Right atrium auricular region (tissue), 2 donors: ENCODE measurements at regions not wholly inside any gene's neighbourhood (a gene's known extent, or its start where the extent isn't known, plus 50 kb on each side); places are given as distances from the start of the nearest gene placed in this dataset.

ENCODE experiments used
- DNase-seq: peaks from one replicate; pipeline ENCODE4 v3.0.0-alpha.2; 2019; ENCODE audit warnings: low spot score
- H3K27ac ChIP-seq, 2 donors: fragments of 200-600 bp; sonication (generic); 1 replicate in 1 of 2; 2 replicates in 1 of 2; pipeline ENCODE4 v1.5.1; 2016 to 2019
- H3K27me3 ChIP-seq, 2 donors: fragments of 200-600 bp; sonication (generic); one replicate each; pipeline versions ENCODE4 v1.5.1 to v1.6.0; 2017 to 2019
- H3K36me3 ChIP-seq: fragments of 200-600 bp; sonication (generic); one replicate; pipeline ENCODE4 v1.5.1; 2016
- H3K4me1 ChIP-seq, 2 donors: fragments of 200-600 bp; sonication (generic); one replicate each; pipeline versions ENCODE4 v1.5.1 to v1.6.0; 2017 to 2019
- H3K4me3 ChIP-seq, 2 donors: fragments of 200-600 bp; sonication (generic); 1 replicate in 1 of 2; 2 replicates in 1 of 2; pipeline ENCODE4 v1.5.1; 2017 to 2019; ENCODE audit warnings: mild to moderate bottlenecking in 1 of 2, moderate library complexity in 1 of 2
- H3K9me3 ChIP-seq, 2 donors: fragments of 200-600 bp; sonication (generic); one replicate each; pipeline ENCODE4 v1.5.1; 2019
- TF ChIP-seq, protein P1 (sequence below), 2 donors: fragments of 200-600 bp; sonication (generic); IDR thresholded peaks; one replicate each; pipeline ENCODE4 v1.5.1; 2019; ENCODE audit warnings: antibody characterized with exemption in 2 of 2

DNA sequence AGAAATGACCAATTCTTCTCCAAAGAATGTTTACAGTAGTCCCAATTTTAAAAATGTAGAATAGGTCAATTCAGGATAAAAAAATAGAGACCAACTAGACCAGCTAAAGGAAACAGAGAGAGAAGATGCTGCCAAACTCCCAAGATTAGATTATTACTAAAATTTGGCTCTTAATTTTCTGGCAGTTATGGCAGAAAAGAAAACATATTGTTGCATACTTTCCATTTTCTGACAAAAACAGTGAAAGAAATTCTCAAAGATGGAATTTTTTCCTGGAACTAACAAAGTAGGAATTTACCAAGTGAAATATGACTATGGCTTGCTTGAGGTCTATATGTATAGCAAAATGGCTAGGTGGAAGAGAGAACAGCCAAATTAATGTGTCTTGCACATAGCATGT is 138.3 kb upstream of the STK17B start:
- peaks cover 19% of the 10 kb centered on the region for H3K36me3 ChIP-seq
- no peaks in the 10 kb centered on the region for H3K27me3 ChIP-seq
- H3K4me3 ChIP-seq, result no peak overlapping the region
- peaks cover 0 to 14% of the 10 kb centered on the region in 2 donors for H3K4me1 ChIP-seq
- H3K9me3 ChIP-seq, result no peaks in the 10 kb centered on the region
- no peak overlapping the region for H3K27ac ChIP-seq
- DNase-seq, result no peak
- TF ChIP-seq, protein P1, sequence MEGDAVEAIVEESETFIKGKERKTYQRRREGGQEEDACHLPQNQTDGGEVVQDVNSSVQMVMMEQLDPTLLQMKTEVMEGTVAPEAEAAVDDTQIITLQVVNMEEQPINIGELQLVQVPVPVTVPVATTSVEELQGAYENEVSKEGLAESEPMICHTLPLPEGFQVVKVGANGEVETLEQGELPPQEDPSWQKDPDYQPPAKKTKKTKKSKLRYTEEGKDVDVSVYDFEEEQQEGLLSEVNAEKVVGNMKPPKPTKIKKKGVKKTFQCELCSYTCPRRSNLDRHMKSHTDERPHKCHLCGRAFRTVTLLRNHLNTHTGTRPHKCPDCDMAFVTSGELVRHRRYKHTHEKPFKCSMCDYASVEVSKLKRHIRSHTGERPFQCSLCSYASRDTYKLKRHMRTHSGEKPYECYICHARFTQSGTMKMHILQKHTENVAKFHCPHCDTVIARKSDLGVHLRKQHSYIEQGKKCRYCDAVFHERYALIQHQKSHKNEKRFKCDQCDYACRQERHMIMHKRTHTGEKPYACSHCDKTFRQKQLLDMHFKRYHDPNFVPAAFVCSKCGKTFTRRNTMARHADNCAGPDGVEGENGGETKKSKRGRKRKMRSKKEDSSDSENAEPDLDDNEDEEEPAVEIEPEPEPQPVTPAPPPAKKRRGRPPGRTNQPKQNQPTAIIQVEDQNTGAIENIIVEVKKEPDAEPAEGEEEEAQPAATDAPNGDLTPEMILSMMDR (IDR thresholded peaks at IDR 0.05), result no peak

DNA sequence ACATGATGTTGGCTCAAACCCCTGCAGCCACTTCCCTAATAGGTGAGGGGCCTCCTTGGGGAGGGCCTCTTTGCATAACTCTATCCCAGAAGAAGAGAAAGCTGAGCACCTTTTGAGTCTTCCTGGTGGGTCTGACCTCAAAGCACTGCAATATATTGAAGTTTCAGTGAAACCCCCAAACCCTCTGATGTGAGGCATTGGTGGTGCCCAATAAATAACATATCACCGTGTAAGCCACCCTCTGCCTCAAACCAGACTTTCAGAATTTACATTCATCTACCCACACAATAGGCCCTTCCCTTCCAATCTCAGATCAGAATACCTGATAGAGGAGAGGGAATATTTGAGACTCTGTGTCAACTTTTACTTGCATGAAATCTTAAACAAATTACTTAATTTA is 142.8 kb upstream of the STK17B start:
- Histone ChIP-seq H3K9me3 (no peaks in the 10 kb centered on the region), H3K27ac (peak overlapping the region in 1 of 2 donors; percentile 19), H3K27me3 (no peaks in the 10 kb centered on the region), H3K4me3 (no peak overlapping the region), H3K4me1 (peaks cover 0 to 12% of the 10 kb centered on the region in 2 donors), H3K36me3 (no peaks in the 10 kb centered on the region)
- DNase-seq, result no peak
- TF ChIP-seq, protein P1 (IDR thresholded peaks at IDR 0.05), result no peak

DNA sequence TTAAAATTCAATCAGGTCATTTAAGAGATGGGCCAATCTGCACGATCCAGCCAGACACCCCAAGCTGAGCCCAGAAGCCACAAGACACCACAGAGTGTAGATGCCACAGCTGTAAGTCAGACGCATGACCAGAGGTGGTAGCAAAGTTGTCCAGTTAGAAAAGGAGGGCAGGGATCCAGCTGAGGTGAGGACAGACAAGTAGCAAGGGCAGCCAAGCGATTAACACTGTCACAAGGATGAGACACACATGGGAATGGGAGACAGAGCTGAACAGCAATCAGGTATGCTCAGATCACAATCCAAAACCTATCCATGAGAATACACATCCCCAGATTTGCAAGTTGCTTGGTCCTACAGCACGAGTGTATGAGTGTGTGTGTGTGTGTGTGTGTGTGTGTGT is 143.4 kb upstream of the STK17B start:
- DNase-seq, result no peak
- H3K4me3 ChIP-seq, result no peak overlapping the region
- H3K4me1 ChIP-seq, result peaks cover 0 to 11% of the 10 kb centered on the region in 2 donors
- no peaks in the 10 kb centered on the region for H3K9me3 ChIP-seq
- peak overlapping the region in 1 of 2 donors; percentile 19 for H3K27ac ChIP-seq
- H3K27me3 ChIP-seq, result no peaks in the 10 kb centered on the region
- TF ChIP-seq, protein P1 (IDR thresholded peaks at IDR 0.05), result no peak
- no peaks in the 10 kb centered on the region for H3K36me3 ChIP-seq

DNA sequence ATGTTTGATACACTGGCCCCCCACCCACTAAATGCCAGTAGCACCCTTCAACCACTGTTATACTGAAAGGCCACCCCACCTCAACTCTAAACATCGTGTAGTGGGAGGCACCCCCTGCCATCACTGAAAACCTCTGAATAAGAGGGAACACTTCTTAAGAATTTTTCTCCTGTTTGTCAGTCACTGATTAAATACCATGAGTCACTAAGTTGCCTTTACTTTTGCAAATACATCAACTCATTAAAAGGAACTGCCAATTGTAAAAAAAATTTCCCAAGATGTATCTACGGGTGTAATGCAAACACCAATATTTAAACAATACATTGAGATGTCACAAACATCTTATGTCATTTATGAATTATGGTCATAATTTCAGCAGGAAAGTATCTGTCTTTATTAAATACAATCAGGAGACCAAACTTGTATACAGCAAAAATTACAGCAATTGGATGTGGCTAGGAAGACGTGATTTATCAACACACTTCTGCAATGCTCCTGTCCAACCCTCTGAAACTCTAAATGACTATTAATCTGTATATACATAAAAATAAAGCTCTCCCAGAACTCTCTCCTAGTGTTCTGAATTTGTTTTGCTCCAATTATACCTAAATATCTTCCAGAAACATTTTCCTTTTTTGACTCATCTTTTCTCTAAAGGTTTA is 144.1 kb upstream of the STK17B start:
- no peak for DNase-seq
- TF ChIP-seq, protein P1 (IDR thresholded peaks at IDR 0.05), result no peak
- Histone ChIP-seq H3K27ac (no peak overlapping the region), H3K4me3 (no peak overlapping the region), H3K36me3 (no peaks in the 10 kb centered on the region), H3K9me3 (no peaks in the 10 kb centered on the region), H3K4me1 (peaks cover 0 to 8% of the 10 kb centered on the region in 2 donors), H3K27me3 (no peaks in the 10 kb centered on the region)

DNA sequence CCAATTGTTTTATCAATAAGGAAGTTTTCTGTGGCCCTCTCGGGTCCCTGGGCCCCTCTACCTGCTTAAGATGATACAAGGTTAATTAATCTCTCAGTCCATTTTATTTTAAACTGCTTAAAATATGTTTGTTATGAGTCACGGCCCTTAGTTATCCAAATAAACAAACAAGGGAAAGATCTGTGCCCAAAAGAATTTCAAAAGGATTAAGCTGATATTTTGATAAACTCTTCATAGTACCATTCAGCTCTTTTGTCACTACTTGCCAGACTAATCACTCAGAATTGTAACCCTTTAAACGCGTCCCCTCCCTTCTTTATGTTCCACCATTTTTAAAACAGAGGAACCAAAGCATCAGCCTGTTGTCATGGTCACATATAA is 144.7 kb upstream of the STK17B start:
- Histone ChIP-seq H3K36me3 (no peaks in the 10 kb centered on the region), H3K4me1 (peaks cover 0 to 4% of the 10 kb centered on the region in 2 donors), H3K27ac (no peak overlapping the region), H3K4me3 (no peak overlapping the region), H3K27me3 (no peaks in the 10 kb centered on the region), H3K9me3 (no peaks in the 10 kb centered on the region)
- DNase-seq, result no peak
- TF ChIP-seq, protein P1 (IDR thresholded peaks at IDR 0.05), result no peak
